ENCODE measurements at regions not wholly inside any gene's neighbourhood (a gene's known extent, or its start where the extent isn't known, plus 50 kb on each side); places are given as distances from the start of the nearest gene placed in this dataset.

DNA sequence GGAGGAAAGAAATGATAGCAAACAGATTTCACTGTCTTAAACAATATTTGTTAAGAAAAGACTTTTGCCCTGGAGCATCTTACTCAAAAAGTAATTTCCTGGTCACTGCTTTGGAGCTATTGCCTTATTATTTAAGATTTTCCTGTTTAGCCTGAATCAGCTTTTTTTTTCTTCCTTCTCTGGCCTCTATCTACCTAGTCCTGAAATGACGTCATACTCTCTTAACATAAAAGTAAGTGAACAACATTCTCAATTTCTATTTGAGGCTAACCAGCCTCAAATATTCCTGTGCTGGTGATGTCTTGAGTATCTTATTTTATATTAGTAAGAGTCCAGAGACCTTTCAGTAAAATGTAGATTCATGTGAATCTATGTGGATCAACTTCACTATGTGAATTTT lies 221.9 kb upstream of the ALCAM start:
- TF ChIP-seq, protein P1, sequence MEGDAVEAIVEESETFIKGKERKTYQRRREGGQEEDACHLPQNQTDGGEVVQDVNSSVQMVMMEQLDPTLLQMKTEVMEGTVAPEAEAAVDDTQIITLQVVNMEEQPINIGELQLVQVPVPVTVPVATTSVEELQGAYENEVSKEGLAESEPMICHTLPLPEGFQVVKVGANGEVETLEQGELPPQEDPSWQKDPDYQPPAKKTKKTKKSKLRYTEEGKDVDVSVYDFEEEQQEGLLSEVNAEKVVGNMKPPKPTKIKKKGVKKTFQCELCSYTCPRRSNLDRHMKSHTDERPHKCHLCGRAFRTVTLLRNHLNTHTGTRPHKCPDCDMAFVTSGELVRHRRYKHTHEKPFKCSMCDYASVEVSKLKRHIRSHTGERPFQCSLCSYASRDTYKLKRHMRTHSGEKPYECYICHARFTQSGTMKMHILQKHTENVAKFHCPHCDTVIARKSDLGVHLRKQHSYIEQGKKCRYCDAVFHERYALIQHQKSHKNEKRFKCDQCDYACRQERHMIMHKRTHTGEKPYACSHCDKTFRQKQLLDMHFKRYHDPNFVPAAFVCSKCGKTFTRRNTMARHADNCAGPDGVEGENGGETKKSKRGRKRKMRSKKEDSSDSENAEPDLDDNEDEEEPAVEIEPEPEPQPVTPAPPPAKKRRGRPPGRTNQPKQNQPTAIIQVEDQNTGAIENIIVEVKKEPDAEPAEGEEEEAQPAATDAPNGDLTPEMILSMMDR (IDR thresholded peaks at IDR 0.05), result no peak
- TF ChIP-seq POLR2A (IDR thresholded peaks at IDR 0.05), result no peak
